Lower leg skin (tissue), 4 donors: ENCODE measurements at regions not wholly inside any gene's neighbourhood (a gene's known extent, or its start where the extent isn't known, plus 50 kb on each side); places are given as distances from the start of the nearest gene placed in this dataset.

ENCODE experiments used
- DNase-seq, 2 donors: peaks; one replicate each; pipeline ENCODE4 v3.0.0-alpha.2; 2019; ENCODE audit warnings: low spot score in 2 of 2
- H3K4me3 ChIP-seq: fragments of 200-600 bp; sonication (generic); 2 replicates; pipeline ENCODE4 v1.5.1; 2017; ENCODE audit warnings: mild to moderate bottlenecking, low read depth; ENCODE audit not compliant: poor library complexity, severe bottlenecking
- POLR2A ChIP-seq, 2 donors: fragments of 450-650 bp; IDR thresholded peaks; one replicate each; pipeline ENCODE4 v1.6.1; 2016 to 2017; ENCODE audit warnings: antibody characterized with exemption in 2 of 2, mild to moderate bottlenecking in 1 of 2, moderate library complexity in 1 of 2
- WGBS, 2 donors: methylation state at CpG; one replicate each; pipeline ENCODE4 v1.1.5; 2018; 5-methylcytosine and 5-hydroxymethylcytosine counted together
- intact Hi-C: fragments of 100-400 bp; cut with DNase I; formaldehyde crosslinking; loops from one replicate; pipeline ENCODE4 v1.15.0; 2023; ENCODE audit warnings: low total_unique reads
- TF ChIP-seq, protein P1 (sequence below), 3 donors: fragments of 450-650 bp; IDR thresholded peaks; one replicate each; pipeline ENCODE4 v1.5.1; 2016; ENCODE audit warnings: antibody characterized with exemption in 3 of 3, mild to moderate bottlenecking in 3 of 3, moderate library complexity in 2 of 3

DNA sequence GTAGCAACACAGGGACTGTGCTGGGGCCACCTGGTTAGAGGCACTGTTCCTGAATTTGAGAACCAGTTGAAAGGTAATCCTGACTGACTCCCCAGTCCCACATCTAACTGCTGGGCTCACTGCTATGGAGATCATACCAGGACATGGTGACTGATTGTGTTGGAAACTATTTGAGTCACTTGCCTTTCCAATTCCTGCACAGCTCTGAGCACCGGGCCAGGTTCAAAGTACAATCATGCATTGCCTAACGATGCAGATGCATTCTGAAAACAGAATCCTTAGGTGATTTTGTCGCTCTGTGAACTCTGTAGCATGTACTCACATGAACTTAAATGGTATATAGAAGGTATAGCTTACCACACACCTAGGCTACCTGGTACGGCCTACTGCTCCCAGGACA lies 215.3 kb downstream of the BMP7 start:
- no peak for TF ChIP-seq POLR2A (IDR thresholded peaks at IDR 0.05)
- TF ChIP-seq, protein P1, sequence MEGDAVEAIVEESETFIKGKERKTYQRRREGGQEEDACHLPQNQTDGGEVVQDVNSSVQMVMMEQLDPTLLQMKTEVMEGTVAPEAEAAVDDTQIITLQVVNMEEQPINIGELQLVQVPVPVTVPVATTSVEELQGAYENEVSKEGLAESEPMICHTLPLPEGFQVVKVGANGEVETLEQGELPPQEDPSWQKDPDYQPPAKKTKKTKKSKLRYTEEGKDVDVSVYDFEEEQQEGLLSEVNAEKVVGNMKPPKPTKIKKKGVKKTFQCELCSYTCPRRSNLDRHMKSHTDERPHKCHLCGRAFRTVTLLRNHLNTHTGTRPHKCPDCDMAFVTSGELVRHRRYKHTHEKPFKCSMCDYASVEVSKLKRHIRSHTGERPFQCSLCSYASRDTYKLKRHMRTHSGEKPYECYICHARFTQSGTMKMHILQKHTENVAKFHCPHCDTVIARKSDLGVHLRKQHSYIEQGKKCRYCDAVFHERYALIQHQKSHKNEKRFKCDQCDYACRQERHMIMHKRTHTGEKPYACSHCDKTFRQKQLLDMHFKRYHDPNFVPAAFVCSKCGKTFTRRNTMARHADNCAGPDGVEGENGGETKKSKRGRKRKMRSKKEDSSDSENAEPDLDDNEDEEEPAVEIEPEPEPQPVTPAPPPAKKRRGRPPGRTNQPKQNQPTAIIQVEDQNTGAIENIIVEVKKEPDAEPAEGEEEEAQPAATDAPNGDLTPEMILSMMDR (IDR thresholded peaks at IDR 0.05): no peak
- no peak overlapping the region for H3K4me3 ChIP-seq
- no peak for DNase-seq
- intact Hi-C loops: loop anchor here (10.0 kb wide), 1 partner anchor 496 kb away; no protein-coding TSS in a partner anchor
- 70 to 75% methylated on average over 4 of the region's 4 CpGs for WGBS, 2 donors

DNA sequence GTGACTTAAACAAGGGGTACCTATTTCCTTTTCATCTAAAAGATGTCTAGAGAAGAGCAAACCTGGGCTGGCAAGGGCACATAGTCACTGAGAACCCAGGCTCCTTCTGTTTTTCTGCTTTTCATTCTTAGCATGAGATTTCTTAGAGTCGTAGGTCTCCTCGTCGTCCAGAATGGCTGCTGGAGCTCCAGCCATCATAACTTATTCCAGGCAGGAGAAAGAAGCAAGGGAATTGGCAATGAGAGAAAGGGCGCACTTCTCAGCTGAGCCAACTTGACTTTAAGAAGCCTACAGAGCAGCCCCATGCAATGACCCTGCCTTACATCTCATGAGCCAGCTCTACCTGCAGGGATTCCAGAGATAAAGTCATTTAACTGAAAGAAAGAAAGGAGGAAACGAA lies 213.4 kb downstream of the BMP7 start:
- no peak for DNase-seq
- intact Hi-C loops: loop anchor here (10.0 kb wide), 1 partner anchor 498 kb away; no protein-coding TSS in a partner anchor
- no peak overlapping the region for H3K4me3 ChIP-seq
- TF ChIP-seq, protein P1 (IDR thresholded peaks at IDR 0.05): no peak
- WGBS, 2 donors: 88 to 95% methylated on average over 5 of the region's 5 CpGs

DNA sequence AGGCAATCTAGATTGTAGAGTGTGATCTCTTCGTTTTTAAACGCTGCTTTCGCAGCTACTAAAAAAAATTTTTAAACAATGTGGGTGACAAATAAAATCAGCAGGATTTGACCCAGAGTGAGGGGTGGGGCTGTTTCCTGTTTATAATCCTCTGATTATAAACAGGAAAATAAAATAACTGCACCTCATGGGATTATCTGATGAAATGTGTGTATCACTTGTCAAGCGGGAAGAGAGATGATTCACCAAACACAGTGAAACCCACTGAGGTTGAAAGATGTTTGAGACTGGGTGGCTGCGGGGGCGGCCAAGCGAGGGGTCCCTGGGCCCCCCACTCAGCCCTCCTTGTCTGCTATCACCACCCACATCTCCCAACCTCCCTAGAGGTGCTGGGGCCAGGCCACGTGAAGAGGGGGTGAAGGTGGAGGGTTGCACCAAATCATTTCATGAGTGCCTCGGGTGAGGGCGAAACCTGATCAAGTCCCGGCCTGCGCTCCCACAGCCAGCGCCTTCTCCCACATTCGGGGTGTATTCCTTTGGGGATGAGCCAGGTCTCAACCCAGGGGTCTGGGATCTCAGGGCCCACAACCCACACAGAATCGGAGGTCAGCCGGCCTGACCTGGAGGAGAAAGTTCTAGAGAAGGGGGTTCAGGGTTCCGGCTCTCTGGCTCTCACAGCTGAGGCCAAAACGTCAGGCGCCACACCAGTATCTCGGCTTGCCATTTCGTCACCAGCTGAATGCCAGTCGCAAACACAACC lies 212.5 kb downstream of the BMP7 start:
- no peak for TF ChIP-seq POLR2A (IDR thresholded peaks at IDR 0.05)
- TF ChIP-seq, protein P1 (IDR thresholded peaks at IDR 0.05): no peak
- no peak for DNase-seq
- WGBS, 2 donors: 46 to 53% methylated on average over 22 of the region's 22 CpGs
- no peak overlapping the region for H3K4me3 ChIP-seq
- intact Hi-C loops: loop anchor here (10.0 kb wide), 1 partner anchor 499 kb away; no protein-coding TSS in a partner anchor

DNA sequence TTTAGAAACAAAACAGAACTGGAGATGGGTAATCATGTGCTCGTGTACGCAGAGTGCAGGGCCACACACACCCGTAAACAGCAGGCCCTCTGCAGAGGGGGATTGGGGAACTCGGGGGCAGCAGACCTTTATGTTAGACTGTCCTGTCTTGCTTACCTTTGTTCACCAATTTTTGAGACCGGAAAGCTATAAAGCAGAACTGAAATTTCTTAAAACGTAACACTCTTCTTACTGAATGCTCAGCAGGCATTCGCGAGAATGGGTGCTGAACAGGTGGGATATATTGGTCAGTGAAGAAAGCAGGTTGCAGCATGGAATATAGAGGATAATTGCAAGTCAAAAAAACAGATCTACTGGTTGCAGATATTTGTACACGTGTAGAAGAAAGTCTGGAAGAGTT lies 211.1 kb downstream of the BMP7 start:
- intact Hi-C loops: loop anchor here (10.0 kb wide), 1 partner anchor 501 kb away; no protein-coding TSS in a partner anchor
- no peak for TF ChIP-seq POLR2A (IDR thresholded peaks at IDR 0.05)
- TF ChIP-seq, protein P1 (IDR thresholded peaks at IDR 0.05): no peak
- WGBS, 2 donors: 79 to 82% methylated on average over 9 of the region's 9 CpGs
- DNase-seq: no peak
- H3K4me3 ChIP-seq: no peak overlapping the region

DNA sequence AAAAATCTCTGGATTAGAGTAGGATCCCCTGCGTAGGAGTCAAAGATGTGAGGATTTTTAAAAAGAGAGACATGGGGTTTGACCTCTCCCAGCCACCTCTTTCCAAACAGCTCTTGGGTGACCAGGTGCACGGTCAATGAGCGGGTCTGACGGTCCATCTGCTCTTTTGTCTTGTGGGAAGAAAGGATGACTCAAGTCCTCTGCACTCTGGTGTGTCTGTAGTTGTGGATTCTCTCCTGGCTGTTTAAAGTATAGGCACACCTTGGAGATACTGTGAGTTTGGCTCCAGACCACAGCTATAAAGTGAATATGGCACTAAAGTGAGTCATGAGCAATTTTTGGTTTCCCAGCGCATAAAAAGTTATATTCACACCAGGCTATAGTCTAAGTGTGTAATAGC lies 209.8 kb downstream of the BMP7 start:
- TF ChIP-seq, protein P1 (IDR thresholded peaks at IDR 0.05): no peak
- TF ChIP-seq POLR2A (IDR thresholded peaks at IDR 0.05): no peak
- no peak overlapping the region for H3K4me3 ChIP-seq
- 67 to 68% methylated on average over 5 of the region's 5 CpGs for WGBS, 2 donors
- intact Hi-C loops: loop anchor here (10.0 kb wide), 1 partner anchor 502 kb away; no protein-coding TSS in a partner anchor
- no peak for DNase-seq
